GM23338 (cell line): ENCODE measurements at regions not wholly inside any gene's neighbourhood (a gene's known extent, or its start where the extent isn't known, plus 50 kb on each side); places are given as distances from the start of the nearest gene placed in this dataset.

Experiments used
- ATAC-seq: fragments of 200-7000 bp; cut with Tn5 transposase; 3 replicates; pipeline ENCODE4 v1.9.1; 2020
- DNase-seq: peaks from one replicate; pipeline ENCODE4 v3.0.0-alpha.2; 2015; ENCODE audit warnings: low spot score
- H2AFZ ChIP-seq: fragments of 200-600 bp; sonication (generic); 2 replicates; pipeline ENCODE4 v1.8.0; 2016; ENCODE audit warnings: antibody characterized with exemption, mild to moderate bottlenecking, moderate library complexity
- H3F3A ChIP-seq: fragments of 200-600 bp; sonication (generic); replicated peaks from 2 replicates; pipeline ENCODE4 v1.8.0; 2017; ENCODE audit warnings: antibody characterized with exemption, mixed run types, low read depth
- H3K27ac ChIP-seq: fragments of 200-600 bp; sonication (generic); 2 replicates; pipeline ENCODE4 v1.6.1; 2016; ENCODE audit warnings: low read depth
- H3K27me3 ChIP-seq: fragments of 200-600 bp; sonication (generic); 2 replicates; pipeline ENCODE4 v1.8.0; 2016; ENCODE audit warnings: mild to moderate bottlenecking, mixed run types, moderate library complexity; ENCODE audit not compliant: insufficient read depth
- H3K36me3 ChIP-seq: fragments of 200-600 bp; sonication (generic); 2 replicates; pipeline ENCODE4 v1.8.0; 2016; ENCODE audit warnings: mild to moderate bottlenecking; ENCODE audit not compliant: insufficient read depth
- H3K4me1 ChIP-seq: fragments of 200-600 bp; sonication (generic); 2 replicates; pipeline ENCODE4 v1.8.0; 2016; ENCODE audit warnings: mild to moderate bottlenecking, moderate library complexity; ENCODE audit not compliant: insufficient read depth
- H3K4me2 ChIP-seq: fragments of 200-600 bp; sonication (generic); 2 replicates; pipeline ENCODE4 v1.7.1; 2017; ENCODE audit warnings: mixed run types
- H3K4me3 ChIP-seq: fragments of 200-600 bp; sonication (generic); 2 replicates; pipeline ENCODE4 v1.6.1; 2016; ENCODE audit warnings: mixed run types
- H3K79me2 ChIP-seq: fragments of 200-600 bp; sonication (generic); replicated peaks from 2 replicates; pipeline ENCODE4 v1.8.0; 2017; ENCODE audit warnings: mild to moderate bottlenecking; ENCODE audit not compliant: insufficient read depth
- H3K9me2 ChIP-seq: fragments of 200-600 bp; sonication (generic); 2 replicates; pipeline ENCODE4 v1.8.0; 2017; ENCODE audit not compliant: insufficient read depth
- H4K20me1 ChIP-seq: fragments of 200-600 bp; sonication (generic); replicated peaks from 2 replicates; pipeline ENCODE4 v1.8.0; 2017; ENCODE audit warnings: mild to moderate bottlenecking; ENCODE audit not compliant: insufficient read depth
- H3K27ac Mint-ChIP-seq: 2 replicates; pipeline ENCODE4 v1.8.0; 2020; ENCODE audit warnings: inconsistent platforms, mild to moderate bottlenecking, moderate library complexity, mixed read lengths
- H3K27me3 Mint-ChIP-seq: 3 replicates; pipeline ENCODE4 v1.8.0; 2022; ENCODE audit warnings: low read depth, mild to moderate bottlenecking, moderate library complexity, mixed read lengths, inconsistent platforms; ENCODE audit not compliant: insufficient read depth, poor library complexity
- H3K36me3 Mint-ChIP-seq: 3 replicates; pipeline ENCODE4 v1.8.0; 2021; ENCODE audit warnings: low read depth, mild to moderate bottlenecking, inconsistent platforms, moderate library complexity, mixed read lengths
- H3K4me1 Mint-ChIP-seq: 3 replicates; pipeline ENCODE4 v1.8.0; 2020; ENCODE audit warnings: mild to moderate bottlenecking, inconsistent platforms, mixed read lengths
- H3K4me3 Mint-ChIP-seq: 3 replicates; pipeline ENCODE4 v1.8.0; 2021; ENCODE audit warnings: moderate library complexity, mild to moderate bottlenecking, inconsistent platforms, mixed read lengths
- H3K9me3 Mint-ChIP-seq: 3 replicates; pipeline ENCODE4 v1.8.0; 2020; ENCODE audit warnings: moderate library complexity, mild to moderate bottlenecking, inconsistent platforms, mixed read lengths
- CREB1 ChIP-seq: fragments of 250-450 bp; sonication (Bioruptor Pico); IDR thresholded peaks from 2 replicates; pipeline ENCODE4 v1.5.0; 2020; ENCODE audit warnings: low read depth, mild to moderate bottlenecking, moderate library complexity
- EZH2 ChIP-seq: fragments of 200-600 bp; sonication (generic); IDR thresholded peaks from one replicate; pipeline ENCODE4 v1.8.0; 2017; ENCODE audit warnings: antibody characterized with exemption, mild to moderate bottlenecking, low read depth; ENCODE audit not compliant: unreplicated experiment
- EZH2phosphoT487 ChIP-seq: fragments of 200-600 bp; sonication (generic); IDR thresholded peaks from one replicate; pipeline ENCODE4 v1.8.1; 2018; ENCODE audit warnings: antibody characterized with exemption; ENCODE audit not compliant: unreplicated experiment
- JUNB ChIP-seq: IDR thresholded peaks from one replicate; pipeline ENCODE4 v1.6.1; 2016; ENCODE audit warnings: antibody characterized with exemption; ENCODE audit not compliant: unreplicated experiment
- NANOG ChIP-seq: IDR thresholded peaks from 2 replicates; pipeline ENCODE4 v1.6.1; 2016; ENCODE audit warnings: antibody characterized with exemption, borderline replicate concordance
- POLR2AphosphoS5 ChIP-seq: IDR thresholded peaks from 2 replicates; pipeline ENCODE4 v1.6.1; 2016; ENCODE audit warnings: antibody characterized with exemption, low read depth
- STAT1 ChIP-seq: IDR thresholded peaks from one replicate; pipeline ENCODE4 v1.6.1; 2016; ENCODE audit warnings: antibody characterized with exemption; ENCODE audit not compliant: unreplicated experiment
- ZNF114 ChIP-seq: fragments of 250-450 bp; sonication (Bioruptor Pico); IDR thresholded peaks from 2 replicates; pipeline ENCODE4 v1.5.0; 2020; ENCODE audit warnings: mild to moderate bottlenecking, moderate library complexity
- ZNF331 ChIP-seq: fragments of 250-450 bp; sonication (Bioruptor Pico); IDR thresholded peaks from 2 replicates; pipeline ENCODE4 v1.5.0; 2020; ENCODE audit warnings: low read depth, mild to moderate bottlenecking, moderate library complexity
- TF ChIP-seq, protein P1 (sequence below), 2 experiments: fragments of 200-600 bp in 1 of 2; sonication (generic) in 1 of 2; conservative IDR thresholded peaks; 2 replicates each; pipeline versions ENCODE4 v1.5.1 to v1.6.1; 2016 to 2017; ENCODE audit warnings: antibody characterized with exemption in 2 of 2, low read depth in 2 of 2, mild to moderate bottlenecking in 2 of 2, moderate library complexity in 1 of 2
- TF ChIP-seq, protein P2 (sequence below): IDR thresholded peaks from 2 replicates; pipeline ENCODE4 v1.6.1; 2016; ENCODE audit warnings: antibody characterized with exemption
- TF ChIP-seq, protein P3 (sequence below): fragments of 250-450 bp; sonication (Bioruptor Pico); IDR thresholded peaks from 2 replicates; pipeline ENCODE4 v1.5.0; 2020; ENCODE audit warnings: mild to moderate bottlenecking, moderate library complexity
- TF ChIP-seq, protein P4 (sequence below): IDR thresholded peaks from one replicate; pipeline ENCODE4 v1.6.1; 2018; ENCODE audit warnings: antibody characterized with exemption; ENCODE audit not compliant: unreplicated experiment

DNA sequence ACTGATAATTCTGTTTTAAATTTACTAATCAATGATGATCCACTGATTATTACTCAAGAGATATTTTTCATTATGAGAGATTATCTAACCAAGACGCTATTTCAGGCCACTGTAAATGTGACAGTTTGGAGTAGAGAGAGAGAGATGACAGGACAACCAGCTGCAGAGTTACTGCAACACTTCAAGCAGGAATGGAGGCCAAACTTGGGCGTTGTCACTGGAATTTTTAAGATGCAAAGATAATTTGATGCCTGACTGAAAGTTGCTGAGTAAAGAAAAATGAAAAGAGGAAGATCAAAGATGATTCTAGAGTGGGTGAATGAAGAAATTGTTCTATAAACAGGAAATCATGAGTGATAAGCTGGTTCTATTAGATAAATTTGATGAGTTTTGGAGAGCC is 1302.1 kb upstream of the TMEFF2 start:
- ATAC-seq = no peak
- H3K36me3 Mint-ChIP-seq = no peaks in the 10 kb centered on the region; the same call in 2 of the 3 replicates
- H3K4me3 Mint-ChIP-seq = no peak overlapping the region
- Histone ChIP-seq H3K4me2 (no peak overlapping the region), H3K79me2 (no peaks in the 10 kb centered on the region), H4K20me1 (no peaks in the 10 kb centered on the region), H2AFZ (no peak overlapping the region), H3K36me3 (no peaks in the 10 kb centered on the region), H3K4me3 (no peak overlapping the region), H3K27ac (no peak overlapping the region), H3K4me1 (no peaks in the 10 kb centered on the region), H3F3A (no peaks in the 10 kb centered on the region), H3K27me3 (no peaks in the 10 kb centered on the region), H3K9me2 (peaks cover 4% of the 10 kb centered on the region; the same call in 1 of the 2 replicates)
- H3K9me3 Mint-ChIP-seq = no peaks in the 10 kb centered on the region
- peaks cover 6% of the 10 kb centered on the region for H3K27me3 Mint-ChIP-seq
- no peak for DNase-seq
- no peaks in the 10 kb centered on the region for H3K4me1 Mint-ChIP-seq
- H3K27ac Mint-ChIP-seq = no peak overlapping the region
- TF ChIP-seq JUNB = no peak
- no peak for TF ChIP-seq EZH2
- no peak for TF ChIP-seq NANOG
- TF ChIP-seq, protein P1, sequence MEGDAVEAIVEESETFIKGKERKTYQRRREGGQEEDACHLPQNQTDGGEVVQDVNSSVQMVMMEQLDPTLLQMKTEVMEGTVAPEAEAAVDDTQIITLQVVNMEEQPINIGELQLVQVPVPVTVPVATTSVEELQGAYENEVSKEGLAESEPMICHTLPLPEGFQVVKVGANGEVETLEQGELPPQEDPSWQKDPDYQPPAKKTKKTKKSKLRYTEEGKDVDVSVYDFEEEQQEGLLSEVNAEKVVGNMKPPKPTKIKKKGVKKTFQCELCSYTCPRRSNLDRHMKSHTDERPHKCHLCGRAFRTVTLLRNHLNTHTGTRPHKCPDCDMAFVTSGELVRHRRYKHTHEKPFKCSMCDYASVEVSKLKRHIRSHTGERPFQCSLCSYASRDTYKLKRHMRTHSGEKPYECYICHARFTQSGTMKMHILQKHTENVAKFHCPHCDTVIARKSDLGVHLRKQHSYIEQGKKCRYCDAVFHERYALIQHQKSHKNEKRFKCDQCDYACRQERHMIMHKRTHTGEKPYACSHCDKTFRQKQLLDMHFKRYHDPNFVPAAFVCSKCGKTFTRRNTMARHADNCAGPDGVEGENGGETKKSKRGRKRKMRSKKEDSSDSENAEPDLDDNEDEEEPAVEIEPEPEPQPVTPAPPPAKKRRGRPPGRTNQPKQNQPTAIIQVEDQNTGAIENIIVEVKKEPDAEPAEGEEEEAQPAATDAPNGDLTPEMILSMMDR (conservative IDR thresholded peaks at IDR 0.05; ENCODE audit: low read depth in 2 of 2) = no peak
- TF ChIP-seq, protein P2, sequence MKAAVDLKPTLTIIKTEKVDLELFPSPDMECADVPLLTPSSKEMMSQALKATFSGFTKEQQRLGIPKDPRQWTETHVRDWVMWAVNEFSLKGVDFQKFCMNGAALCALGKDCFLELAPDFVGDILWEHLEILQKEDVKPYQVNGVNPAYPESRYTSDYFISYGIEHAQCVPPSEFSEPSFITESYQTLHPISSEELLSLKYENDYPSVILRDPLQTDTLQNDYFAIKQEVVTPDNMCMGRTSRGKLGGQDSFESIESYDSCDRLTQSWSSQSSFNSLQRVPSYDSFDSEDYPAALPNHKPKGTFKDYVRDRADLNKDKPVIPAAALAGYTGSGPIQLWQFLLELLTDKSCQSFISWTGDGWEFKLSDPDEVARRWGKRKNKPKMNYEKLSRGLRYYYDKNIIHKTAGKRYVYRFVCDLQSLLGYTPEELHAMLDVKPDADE = no peak
- TF ChIP-seq, protein P3, sequence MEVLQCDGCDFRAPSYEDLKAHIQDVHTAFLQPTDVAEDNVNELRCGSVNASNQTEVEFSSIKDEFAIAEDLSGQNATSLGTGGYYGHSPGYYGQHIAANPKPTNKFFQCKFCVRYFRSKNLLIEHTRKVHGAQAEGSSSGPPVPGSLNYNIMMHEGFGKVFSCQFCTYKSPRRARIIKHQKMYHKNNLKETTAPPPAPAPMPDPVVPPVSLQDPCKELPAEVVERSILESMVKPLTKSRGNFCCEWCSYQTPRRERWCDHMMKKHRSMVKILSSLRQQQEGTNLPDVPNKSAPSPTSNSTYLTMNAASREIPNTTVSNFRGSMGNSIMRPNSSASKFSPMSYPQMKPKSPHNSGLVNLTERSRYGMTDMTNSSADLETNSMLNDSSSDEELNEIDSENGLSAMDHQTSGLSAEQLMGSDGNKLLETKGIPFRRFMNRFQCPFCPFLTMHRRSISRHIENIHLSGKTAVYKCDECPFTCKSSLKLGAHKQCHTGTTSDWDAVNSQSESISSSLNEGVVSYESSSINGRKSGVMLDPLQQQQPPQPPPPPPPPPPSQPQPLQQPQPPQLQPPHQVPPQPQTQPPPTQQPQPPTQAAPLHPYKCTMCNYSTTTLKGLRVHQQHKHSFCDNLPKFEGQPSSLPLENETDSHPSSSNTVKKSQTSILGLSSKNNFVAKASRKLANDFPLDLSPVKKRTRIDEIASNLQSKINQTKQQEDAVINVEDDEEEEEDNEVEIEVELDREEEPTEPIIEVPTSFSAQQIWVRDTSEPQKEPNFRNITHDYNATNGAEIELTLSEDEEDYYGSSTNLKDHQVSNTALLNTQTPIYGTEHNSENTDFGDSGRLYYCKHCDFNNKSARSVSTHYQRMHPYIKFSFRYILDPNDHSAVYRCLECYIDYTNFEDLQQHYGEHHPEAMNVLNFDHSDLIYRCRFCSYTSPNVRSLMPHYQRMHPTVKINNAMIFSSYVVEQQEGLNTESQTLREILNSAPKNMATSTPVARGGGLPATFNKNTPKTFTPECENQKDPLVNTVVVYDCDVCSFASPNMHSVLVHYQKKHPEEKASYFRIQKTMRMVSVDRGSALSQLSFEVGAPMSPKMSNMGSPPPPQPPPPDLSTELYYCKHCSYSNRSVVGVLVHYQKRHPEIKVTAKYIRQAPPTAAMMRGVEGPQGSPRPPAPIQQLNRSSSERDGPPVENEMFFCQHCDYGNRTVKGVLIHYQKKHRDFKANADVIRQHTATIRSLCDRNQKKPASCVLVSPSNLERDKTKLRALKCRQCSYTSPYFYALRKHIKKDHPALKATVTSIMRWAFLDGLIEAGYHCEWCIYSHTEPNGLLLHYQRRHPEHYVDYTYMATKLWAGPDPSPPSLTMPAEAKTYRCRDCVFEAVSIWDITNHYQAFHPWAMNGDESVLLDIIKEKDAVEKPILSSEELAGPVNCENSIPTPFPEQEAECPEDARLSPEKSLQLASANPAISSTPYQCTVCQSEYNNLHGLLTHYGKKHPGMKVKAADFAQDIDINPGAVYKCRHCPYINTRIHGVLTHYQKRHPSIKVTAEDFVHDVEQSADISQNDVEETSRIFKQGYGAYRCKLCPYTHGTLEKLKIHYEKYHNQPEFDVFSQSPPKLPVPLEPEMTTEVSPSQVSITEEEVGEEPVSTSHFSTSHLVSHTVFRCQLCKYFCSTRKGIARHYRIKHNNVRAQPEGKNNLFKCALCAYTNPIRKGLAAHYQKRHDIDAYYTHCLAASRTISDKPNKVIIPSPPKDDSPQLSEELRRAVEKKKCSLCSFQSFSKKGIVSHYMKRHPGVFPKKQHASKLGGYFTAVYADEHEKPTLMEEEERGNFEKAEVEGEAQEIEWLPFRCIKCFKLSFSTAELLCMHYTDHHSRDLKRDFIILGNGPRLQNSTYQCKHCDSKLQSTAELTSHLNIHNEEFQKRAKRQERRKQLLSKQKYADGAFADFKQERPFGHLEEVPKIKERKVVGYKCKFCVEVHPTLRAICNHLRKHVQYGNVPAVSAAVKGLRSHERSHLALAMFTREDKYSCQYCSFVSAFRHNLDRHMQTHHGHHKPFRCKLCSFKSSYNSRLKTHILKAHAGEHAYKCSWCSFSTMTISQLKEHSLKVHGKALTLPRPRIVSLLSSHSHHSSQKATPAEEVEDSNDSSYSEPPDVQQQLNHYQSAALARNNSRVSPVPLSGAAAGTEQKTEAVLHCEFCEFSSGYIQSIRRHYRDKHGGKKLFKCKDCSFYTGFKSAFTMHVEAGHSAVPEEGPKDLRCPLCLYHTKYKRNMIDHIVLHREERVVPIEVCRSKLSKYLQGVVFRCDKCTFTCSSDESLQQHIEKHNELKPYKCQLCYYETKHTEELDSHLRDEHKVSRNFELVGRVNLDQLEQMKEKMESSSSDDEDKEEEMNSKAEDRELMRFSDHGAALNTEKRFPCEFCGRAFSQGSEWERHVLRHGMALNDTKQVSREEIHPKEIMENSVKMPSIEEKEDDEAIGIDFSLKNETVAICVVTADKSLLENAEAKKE (CRISPR knock-in tag) = no peak
- TF ChIP-seq POLR2AphosphoS5 = no peak
- TF ChIP-seq STAT1 = no peak
- no peak for TF ChIP-seq EZH2phosphoT487
- no peak for TF ChIP-seq ZNF114 (CRISPR knock-in tag)
- TF ChIP-seq, protein P4, sequence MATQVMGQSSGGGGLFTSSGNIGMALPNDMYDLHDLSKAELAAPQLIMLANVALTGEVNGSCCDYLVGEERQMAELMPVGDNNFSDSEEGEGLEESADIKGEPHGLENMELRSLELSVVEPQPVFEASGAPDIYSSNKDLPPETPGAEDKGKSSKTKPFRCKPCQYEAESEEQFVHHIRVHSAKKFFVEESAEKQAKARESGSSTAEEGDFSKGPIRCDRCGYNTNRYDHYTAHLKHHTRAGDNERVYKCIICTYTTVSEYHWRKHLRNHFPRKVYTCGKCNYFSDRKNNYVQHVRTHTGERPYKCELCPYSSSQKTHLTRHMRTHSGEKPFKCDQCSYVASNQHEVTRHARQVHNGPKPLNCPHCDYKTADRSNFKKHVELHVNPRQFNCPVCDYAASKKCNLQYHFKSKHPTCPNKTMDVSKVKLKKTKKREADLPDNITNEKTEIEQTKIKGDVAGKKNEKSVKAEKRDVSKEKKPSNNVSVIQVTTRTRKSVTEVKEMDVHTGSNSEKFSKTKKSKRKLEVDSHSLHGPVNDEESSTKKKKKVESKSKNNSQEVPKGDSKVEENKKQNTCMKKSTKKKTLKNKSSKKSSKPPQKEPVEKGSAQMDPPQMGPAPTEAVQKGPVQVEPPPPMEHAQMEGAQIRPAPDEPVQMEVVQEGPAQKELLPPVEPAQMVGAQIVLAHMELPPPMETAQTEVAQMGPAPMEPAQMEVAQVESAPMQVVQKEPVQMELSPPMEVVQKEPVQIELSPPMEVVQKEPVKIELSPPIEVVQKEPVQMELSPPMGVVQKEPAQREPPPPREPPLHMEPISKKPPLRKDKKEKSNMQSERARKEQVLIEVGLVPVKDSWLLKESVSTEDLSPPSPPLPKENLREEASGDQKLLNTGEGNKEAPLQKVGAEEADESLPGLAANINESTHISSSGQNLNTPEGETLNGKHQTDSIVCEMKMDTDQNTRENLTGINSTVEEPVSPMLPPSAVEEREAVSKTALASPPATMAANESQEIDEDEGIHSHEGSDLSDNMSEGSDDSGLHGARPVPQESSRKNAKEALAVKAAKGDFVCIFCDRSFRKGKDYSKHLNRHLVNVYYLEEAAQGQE = no peak
- no peak for TF ChIP-seq ZNF331 (CRISPR knock-in tag)
- no peak for TF ChIP-seq CREB1
